A673 (cell line): ENCODE measurements at regions not wholly inside any gene's neighbourhood (a gene's known extent, or its start where the extent isn't known, plus 50 kb on each side); places are given as distances from the start of the nearest gene placed in this dataset.
"Not testable (repeated sequence)": the region's sequence is repeated elsewhere in the genome, so short reads cannot be mapped to it uniquely, and the experiment has no call there.

ENCODE experiments used
- BruUV-seq: library from RNA; stranded (reverse); fragments of 400-500 nt; replicated peaks from 2 replicates; lab custom pipeline; 2021; lab: Mats Ljungman, UMichigan
- CTCF ChIA-PET: fragments of 300-600 bp; sonication (Branson Sonifier 250); formaldehyde crosslinking; loops from one replicate; lab custom pipeline; 2022; ENCODE audit warnings: antibody characterized with exemption; lab: Charles Lee
- POLR2A ChIA-PET: fragments of 300-600 bp; sonication (Branson Sonifier 250); formaldehyde crosslinking; loops from one replicate; lab custom pipeline; 2022; ENCODE audit warnings: antibody characterized with exemption; ENCODE audit not compliant: low non-redundant PET; lab: Charles Lee
- DNase-seq: peaks from one replicate; pipeline ENCODE4 v3.0.0-alpha.2; 2015; ENCODE audit warnings: low spot score
- H3K27ac ChIP-seq: fragments of 200-600 bp; sonication (generic); 2 replicates; pipeline ENCODE4 v1.5.1; 2016; ENCODE audit warnings: mixed run types, low read depth, mild to moderate bottlenecking, mixed read lengths, antibody characterized with exemption, low read length; ENCODE audit not compliant: poor library complexity, severe bottlenecking
- H3K27me3 ChIP-seq: fragments of 200-600 bp; sonication (generic); replicated peaks from 2 replicates; pipeline ENCODE4 v1.6.1; 2017; ENCODE audit warnings: mixed run types, low read depth, mild to moderate bottlenecking, mixed read lengths, antibody characterized with exemption, low read length; ENCODE audit not compliant: insufficient read depth, poor library complexity
- H3K36me3 ChIP-seq: fragments of 200-600 bp; sonication (generic); 2 replicates; pipeline ENCODE4 v1.6.1; 2016; ENCODE audit warnings: mixed run types, mild to moderate bottlenecking, mixed read lengths, antibody characterized with exemption, low read length; ENCODE audit not compliant: insufficient read depth, poor library complexity, severe bottlenecking
- H3K4me1 ChIP-seq: fragments of 200-600 bp; sonication (generic); 2 replicates; pipeline ENCODE4 v1.6.1; 2017; ENCODE audit warnings: mixed run types, mild to moderate bottlenecking, mixed read lengths, antibody characterized with exemption, low read length; ENCODE audit not compliant: insufficient read depth, poor library complexity, severe bottlenecking
- H3K4me3 ChIP-seq: fragments of 200-600 bp; sonication (generic); 2 replicates; pipeline ENCODE4 v1.5.1; 2016; ENCODE audit warnings: low read depth, mixed run types, mild to moderate bottlenecking, mixed read lengths, low read length; ENCODE audit not compliant: poor library complexity, severe bottlenecking
- H3K9me3 ChIP-seq: fragments of 200-600 bp; sonication (generic); 2 replicates; pipeline ENCODE4 v1.6.1; 2016; ENCODE audit warnings: mixed run types, low read depth, mild to moderate bottlenecking, mixed read lengths, antibody characterized with exemption, low read length; ENCODE audit not compliant: poor library complexity, severe bottlenecking
- EZH2 ChIP-seq: fragments of 200-600 bp; sonication (generic); IDR thresholded peaks from 2 replicates; pipeline ENCODE4 v1.6.1; 2017; ENCODE audit warnings: borderline replicate concordance, low read depth, mild to moderate bottlenecking, mixed read lengths, antibody characterized with exemption, low read length; ENCODE audit not compliant: poor library complexity, severe bottlenecking
- intact Hi-C: fragments of 100-400 bp; cut with micrococcal nuclease; formaldehyde crosslinking; loops from one replicate; pipeline ENCODE4 v1.10.0; 2022; ENCODE audit not compliant: unreplicated experiment
- TF ChIP-seq, protein P1 (sequence below): fragments of 300-800, 200-600 bp; sonication (generic); conservative IDR thresholded peaks from 2 replicates; pipeline ENCODE4 v1.5.1; 2017; ENCODE audit warnings: low read depth, mild to moderate bottlenecking, antibody characterized with exemption, low read length, moderate library complexity, mixed read lengths

DNA sequence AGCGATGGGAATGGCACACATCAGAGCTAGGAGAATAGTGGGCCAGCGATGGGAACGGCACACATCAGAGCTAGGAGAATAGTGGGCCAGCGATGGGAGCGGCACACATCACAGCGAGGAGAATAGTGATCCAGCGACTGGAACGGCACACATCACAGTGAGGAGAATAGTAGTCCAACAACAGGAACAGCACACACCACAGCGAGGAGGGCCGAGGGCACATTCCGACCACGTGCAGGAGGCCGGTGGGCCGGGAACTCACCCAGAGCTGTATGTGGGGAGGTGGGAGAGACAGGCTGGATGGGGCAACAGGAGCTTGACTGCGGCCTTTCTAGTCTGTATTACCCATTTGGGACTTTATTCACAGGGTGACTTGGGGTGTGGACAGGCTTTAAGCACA lies 271.1 kb upstream of the IRX4 start:
- POLR2A ChIA-PET: no interaction called here
- Histone ChIP-seq H3K36me3 (no peaks in the 10 kb centered on the region), H3K27ac (no peak overlapping the region), H3K9me3 (no peaks in the 10 kb centered on the region), H3K27me3 (peaks cover 4% of the 10 kb centered on the region), H3K4me1 (no peaks in the 10 kb centered on the region), H3K4me3 (no peak overlapping the region)
- intact Hi-C loops: no loop called here
- DNase-seq: no peak
- no peak for TF ChIP-seq EZH2
- TF ChIP-seq, protein P1, sequence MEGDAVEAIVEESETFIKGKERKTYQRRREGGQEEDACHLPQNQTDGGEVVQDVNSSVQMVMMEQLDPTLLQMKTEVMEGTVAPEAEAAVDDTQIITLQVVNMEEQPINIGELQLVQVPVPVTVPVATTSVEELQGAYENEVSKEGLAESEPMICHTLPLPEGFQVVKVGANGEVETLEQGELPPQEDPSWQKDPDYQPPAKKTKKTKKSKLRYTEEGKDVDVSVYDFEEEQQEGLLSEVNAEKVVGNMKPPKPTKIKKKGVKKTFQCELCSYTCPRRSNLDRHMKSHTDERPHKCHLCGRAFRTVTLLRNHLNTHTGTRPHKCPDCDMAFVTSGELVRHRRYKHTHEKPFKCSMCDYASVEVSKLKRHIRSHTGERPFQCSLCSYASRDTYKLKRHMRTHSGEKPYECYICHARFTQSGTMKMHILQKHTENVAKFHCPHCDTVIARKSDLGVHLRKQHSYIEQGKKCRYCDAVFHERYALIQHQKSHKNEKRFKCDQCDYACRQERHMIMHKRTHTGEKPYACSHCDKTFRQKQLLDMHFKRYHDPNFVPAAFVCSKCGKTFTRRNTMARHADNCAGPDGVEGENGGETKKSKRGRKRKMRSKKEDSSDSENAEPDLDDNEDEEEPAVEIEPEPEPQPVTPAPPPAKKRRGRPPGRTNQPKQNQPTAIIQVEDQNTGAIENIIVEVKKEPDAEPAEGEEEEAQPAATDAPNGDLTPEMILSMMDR: no peak
- BruUV-seq: no TSS peak
- CTCF ChIA-PET: no interaction called here

DNA sequence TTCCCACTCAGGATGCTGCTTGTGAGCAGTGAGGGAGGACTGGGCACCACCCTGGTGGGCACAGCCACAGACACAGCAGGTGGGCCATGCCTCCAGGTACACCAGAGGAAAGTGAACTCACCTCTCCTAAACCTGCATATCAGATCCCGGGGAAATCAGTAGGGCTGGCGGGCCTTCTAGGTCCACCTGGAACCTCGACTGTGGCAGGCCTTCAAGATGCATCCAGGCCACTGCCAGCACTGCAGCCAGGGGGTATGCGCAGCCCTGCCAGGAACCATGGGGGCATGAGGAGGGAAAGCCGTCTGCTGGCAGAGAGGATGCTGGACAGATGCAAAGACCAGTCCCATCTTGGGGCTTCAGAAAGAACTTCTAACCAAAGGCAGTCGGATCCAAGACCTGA lies 270.6 kb upstream of the IRX4 start:
- BruUV-seq: no TSS peak
- no peaks in the 10 kb centered on the region for H3K36me3 ChIP-seq
- CTCF ChIA-PET: no interaction called here
- no peaks in the 10 kb centered on the region for H3K9me3 ChIP-seq
- peaks cover 4% of the 10 kb centered on the region for H3K27me3 ChIP-seq
- no peak overlapping the region for H3K27ac ChIP-seq
- intact Hi-C loops: no loop called here
- no peaks in the 10 kb centered on the region for H3K4me1 ChIP-seq
- TF ChIP-seq, protein P1: no peak
- TF ChIP-seq EZH2: no peak
- POLR2A ChIA-PET: no interaction called here
- DNase-seq: no peak
- H3K4me3 ChIP-seq: no peak overlapping the region

DNA sequence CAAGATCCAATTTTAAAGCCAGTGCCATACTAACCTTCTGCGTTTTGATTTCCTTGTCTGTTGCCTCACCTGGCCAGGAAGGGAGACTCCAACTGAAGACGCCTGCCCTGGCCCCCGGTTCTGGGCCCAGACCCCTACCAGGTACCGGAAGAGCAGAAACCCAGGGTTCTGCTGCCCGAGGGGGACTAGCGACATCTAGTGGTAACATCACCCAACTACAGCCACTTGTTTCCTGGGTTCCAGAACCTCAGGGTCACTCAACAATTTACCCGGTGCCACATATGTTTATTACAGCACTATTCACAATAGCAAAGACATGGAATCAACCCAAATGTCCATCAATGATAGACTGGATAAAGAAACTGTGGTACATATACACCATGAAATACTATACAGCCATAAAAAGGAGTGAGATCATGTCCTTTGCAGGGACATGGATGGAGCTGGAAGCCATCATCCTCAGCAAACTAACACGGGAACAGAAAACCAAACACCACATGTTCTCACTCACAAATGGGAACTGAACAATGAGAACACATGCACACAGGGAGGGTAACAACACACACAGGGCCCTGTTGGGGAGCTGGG lies 268.7 kb upstream of the IRX4 start:
- intact Hi-C loops, BruUV-seq, H3K27me3 ChIP-seq, H3K9me3 ChIP-seq, POLR2A ChIA-PET, CTCF ChIA-PET, H3K4me3 ChIP-seq, H3K4me1 ChIP-seq, H3K27ac ChIP-seq, H3K36me3 ChIP-seq: not testable (repeated sequence)
- DNase-seq: peak; percentile 9
- TF ChIP-seq, protein P1: peak; percentile 67
